Thymus (tissue), 11 donors: ENCODE measurements at regions not wholly inside any gene's neighbourhood (a gene's known extent, or its start where the extent isn't known, plus 50 kb on each side); places are given as distances from the start of the nearest gene placed in this dataset.
A peak's percentile ranks its signal among the peaks of the same experiment; 100 is the strongest.

Experiments
- DNase-seq, 9 donors: peaks; one replicate each; pipeline ENCODE4 v3.0.0-alpha.2; 2013; ENCODE audit warnings: low spot score in 9 of 9, low read depth in 6 of 9, missing footprints in 1 of 9
- H3K27ac ChIP-seq, 2 donors: one replicate each; pipeline ENCODE4 v1.5.1; 2013; ENCODE audit warnings: control low read depth in 1 of 2, low read depth in 1 of 2, low read length in 1 of 2, mild to moderate bottlenecking in 1 of 2, moderate library complexity in 1 of 2
- H3K27me3 ChIP-seq, 2 donors: one replicate each; pipeline ENCODE4 v1.5.1; 2013; ENCODE audit warnings: low read length in 1 of 2; ENCODE audit not compliant: control insufficient read depth in 2 of 2, insufficient read depth in 1 of 2
- H3K36me3 ChIP-seq, 2 donors: one replicate each; pipeline ENCODE4 v1.5.1; 2013; ENCODE audit warnings: low read length in 1 of 2, mild to moderate bottlenecking in 1 of 2, moderate library complexity in 1 of 2; ENCODE audit not compliant: control insufficient read depth in 2 of 2, insufficient read depth in 2 of 2
- H3K4me1 ChIP-seq, 2 donors: one replicate each; pipeline ENCODE4 v1.5.1; 2013; ENCODE audit warnings: low read length in 2 of 2; ENCODE audit not compliant: control insufficient read depth in 2 of 2, insufficient read depth in 2 of 2
- H3K4me3 ChIP-seq, 2 donors: one replicate each; pipeline ENCODE4 v1.5.1; 2013; ENCODE audit warnings: low read length in 2 of 2, control low read depth in 1 of 2, mild to moderate bottlenecking in 1 of 2
- H3K9me3 ChIP-seq, 2 donors: one replicate each; pipeline ENCODE4 v1.5.1; 2013; ENCODE audit warnings: low read length in 1 of 2, mild to moderate bottlenecking in 1 of 2; ENCODE audit not compliant: control insufficient read depth in 2 of 2, insufficient read depth in 1 of 2
- WGBS: extraction: QIAGEN DNeasy Blood & Tissue Kit; methylation state at CpG from one replicate; pipeline ENCODE4 v1.1.7; 2013; 5-methylcytosine and 5-hydroxymethylcytosine counted together
- donor health status: healthy.

DNA sequence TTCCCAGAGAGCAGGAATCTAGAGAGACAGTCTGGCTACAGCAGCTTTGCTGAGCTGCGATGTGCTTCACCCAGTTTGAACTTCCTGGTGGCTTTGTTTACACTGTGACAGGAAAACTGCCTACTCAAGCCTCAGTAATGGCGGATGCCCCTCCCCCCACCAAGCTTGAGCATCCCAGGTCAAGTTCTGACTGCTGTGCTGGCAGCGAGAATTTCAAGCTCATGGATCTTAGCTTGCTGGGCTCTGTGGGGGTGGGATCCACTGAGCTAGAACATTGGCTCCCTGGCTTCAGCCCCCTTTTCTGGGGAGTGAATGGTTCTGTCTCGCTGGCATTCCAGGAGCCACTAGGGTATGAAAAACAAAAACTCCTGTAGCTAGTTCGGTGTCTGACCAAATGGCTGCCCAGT is 91.0 kb upstream of the ESR1 start:
- Histone ChIP-seq H3K27me3 (no peaks in the 10 kb centered on the region), H3K4me1 (peaks cover 0 to 8% of the 10 kb centered on the region in 2 donors), H3K4me3 (no peak overlapping the region), H3K9me3 (no peaks in the 10 kb centered on the region), H3K36me3 (no peaks in the 10 kb centered on the region), H3K27ac (no peak overlapping the region)
- DNase-seq, result peak in 2 of 9 donors; percentile 24 to 40
- 76% methylated on average over 5 of the region's 5 CpGs for WGBS

DNA sequence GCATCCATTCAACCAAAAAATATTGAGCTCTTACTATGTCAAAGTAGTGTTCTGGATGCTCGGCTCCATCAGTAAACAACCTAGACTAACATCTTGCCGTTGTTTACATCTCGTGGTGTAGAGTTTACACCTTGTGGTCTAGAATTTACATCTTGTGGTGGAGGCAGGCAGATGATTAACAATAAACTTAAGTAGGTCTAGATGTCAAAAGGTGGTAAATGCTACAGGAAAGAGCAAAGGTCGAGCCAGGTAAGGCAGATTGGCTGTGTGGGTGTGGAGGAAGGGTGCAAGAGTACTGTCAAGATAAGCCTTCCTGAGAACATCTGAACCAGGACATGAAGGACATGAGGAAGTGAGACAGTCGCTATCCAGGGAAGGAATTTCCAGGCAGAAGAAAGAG is 88.4 kb upstream of the ESR1 start:
- H3K4me1 ChIP-seq, result peaks cover 0 to 8% of the 10 kb centered on the region in 2 donors
- DNase-seq, result no peak
- H3K27me3 ChIP-seq, result no peaks in the 10 kb centered on the region
- no peaks in the 10 kb centered on the region for H3K9me3 ChIP-seq
- 88% methylated on average over 5 of the region's 5 CpGs for WGBS
- no peak overlapping the region for H3K27ac ChIP-seq
- H3K36me3 ChIP-seq, result no peaks in the 10 kb centered on the region
- no peak overlapping the region for H3K4me3 ChIP-seq

DNA sequence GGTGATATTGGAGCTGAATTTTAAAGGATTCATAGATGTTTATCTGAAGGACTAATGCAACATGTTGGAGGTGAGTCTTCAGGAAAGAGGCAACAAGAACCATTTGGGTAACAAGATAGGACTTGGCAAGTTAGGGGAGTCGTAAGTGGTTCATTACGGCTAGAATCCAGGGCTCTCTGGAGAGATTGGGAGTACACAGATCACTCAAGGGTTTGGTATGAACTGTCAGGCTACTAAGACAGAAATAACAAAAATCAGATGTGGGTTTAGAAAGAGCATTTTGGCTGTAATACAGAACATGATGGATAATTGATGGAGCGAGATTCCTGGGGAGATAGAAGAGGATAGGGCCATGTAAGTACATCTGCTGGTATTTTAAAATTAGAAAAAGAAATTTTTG is 86.3 kb upstream of the ESR1 start:
- Histone ChIP-seq H3K27ac (no peak overlapping the region), H3K4me1 (peaks cover 2 to 6% of the 10 kb centered on the region in 2 donors), H3K36me3 (no peaks in the 10 kb centered on the region), H3K27me3 (no peaks in the 10 kb centered on the region), H3K9me3 (no peaks in the 10 kb centered on the region), H3K4me3 (no peak overlapping the region)
- WGBS, result 98% methylated on average over 3 of the region's 3 CpGs
- DNase-seq, result no peak

DNA sequence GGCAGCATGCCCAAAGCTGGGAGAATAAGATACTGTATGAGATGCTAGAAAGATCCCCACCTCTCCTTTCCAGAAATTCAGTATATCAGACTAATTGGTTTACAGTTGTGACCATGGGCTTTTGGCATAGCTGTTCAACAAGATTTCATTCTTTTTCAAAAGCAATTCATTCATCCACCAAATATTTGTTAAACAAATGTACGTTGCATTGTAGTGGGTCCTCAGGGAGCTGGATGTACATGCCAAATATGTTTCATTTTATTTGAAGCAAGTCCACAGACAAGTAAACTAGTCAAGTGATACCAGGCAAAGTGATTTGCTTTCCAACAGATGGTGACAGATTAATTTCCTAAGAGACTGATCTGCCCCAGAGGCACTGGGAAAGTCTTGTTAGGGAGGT is 85.8 kb upstream of the ESR1 start:
- no peak for DNase-seq
- Histone ChIP-seq H3K27ac (no peak overlapping the region), H3K36me3 (no peaks in the 10 kb centered on the region), H3K27me3 (no peaks in the 10 kb centered on the region), H3K4me3 (no peak overlapping the region), H3K4me1 (peaks cover 2 to 4% of the 10 kb centered on the region in 2 donors), H3K9me3 (no peaks in the 10 kb centered on the region)
- 94% methylated on average over 1 of the region's 1 CpG for WGBS

DNA sequence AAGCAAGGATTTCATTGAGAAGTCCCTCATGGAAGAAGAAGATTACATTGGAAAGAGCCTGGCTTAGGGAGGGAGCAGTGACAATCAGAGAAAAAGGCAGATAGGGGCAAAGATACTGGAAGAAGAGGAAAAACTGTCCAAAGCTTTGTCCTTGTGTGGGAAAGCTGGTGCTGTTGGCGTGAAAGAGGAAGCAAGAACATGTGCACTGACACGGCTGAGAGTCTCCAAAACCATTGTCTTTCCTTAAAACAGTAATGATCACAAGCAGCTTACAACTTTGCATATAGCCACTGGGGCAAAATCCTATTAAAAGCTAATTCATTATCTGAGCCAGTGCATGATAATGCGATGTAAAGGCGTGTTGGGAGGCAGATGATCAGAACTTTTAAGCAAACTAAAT is 85.1 kb upstream of the ESR1 start:
- H3K27ac ChIP-seq, result no peak overlapping the region
- H3K36me3 ChIP-seq, result no peaks in the 10 kb centered on the region
- no peaks in the 10 kb centered on the region for H3K9me3 ChIP-seq
- DNase-seq, result no peak
- WGBS, result 74% methylated on average over 4 of the region's 4 CpGs
- H3K4me1 ChIP-seq, result peaks cover 2% of the 10 kb centered on the region in 2 donors
- no peak overlapping the region for H3K4me3 ChIP-seq
- H3K27me3 ChIP-seq, result no peaks in the 10 kb centered on the region

DNA sequence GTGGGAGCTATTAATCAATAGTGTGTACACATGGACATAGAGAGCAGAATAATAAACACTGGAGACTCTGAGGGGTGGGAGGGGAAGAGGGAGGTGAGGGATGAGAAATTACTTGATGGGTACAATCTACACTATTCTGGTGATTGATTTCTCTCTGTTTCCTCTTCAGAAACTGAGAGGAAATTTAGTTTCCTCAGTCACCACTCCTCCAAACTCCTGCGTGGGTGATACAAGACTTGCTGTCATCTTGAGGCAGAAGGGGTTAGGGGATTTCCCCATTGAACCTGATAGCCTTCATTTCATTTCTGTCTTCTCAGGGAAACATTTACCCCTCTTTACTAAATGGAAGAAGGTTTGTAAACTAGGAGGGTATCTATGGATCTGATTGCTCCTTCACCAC is 84.3 kb upstream of the ESR1 start:
- Histone ChIP-seq H3K4me3 (no peak overlapping the region), H3K27ac (no peak overlapping the region), H3K4me1 (peaks cover 2% of the 10 kb centered on the region in 2 donors), H3K9me3 (no peaks in the 10 kb centered on the region), H3K27me3 (no peaks in the 10 kb centered on the region), H3K36me3 (no peaks in the 10 kb centered on the region)
- 39% methylated on average over 1 of the region's 1 CpG for WGBS
- peak in 3 of 9 donors; percentile 1 to 52 (median 11) for DNase-seq

DNA sequence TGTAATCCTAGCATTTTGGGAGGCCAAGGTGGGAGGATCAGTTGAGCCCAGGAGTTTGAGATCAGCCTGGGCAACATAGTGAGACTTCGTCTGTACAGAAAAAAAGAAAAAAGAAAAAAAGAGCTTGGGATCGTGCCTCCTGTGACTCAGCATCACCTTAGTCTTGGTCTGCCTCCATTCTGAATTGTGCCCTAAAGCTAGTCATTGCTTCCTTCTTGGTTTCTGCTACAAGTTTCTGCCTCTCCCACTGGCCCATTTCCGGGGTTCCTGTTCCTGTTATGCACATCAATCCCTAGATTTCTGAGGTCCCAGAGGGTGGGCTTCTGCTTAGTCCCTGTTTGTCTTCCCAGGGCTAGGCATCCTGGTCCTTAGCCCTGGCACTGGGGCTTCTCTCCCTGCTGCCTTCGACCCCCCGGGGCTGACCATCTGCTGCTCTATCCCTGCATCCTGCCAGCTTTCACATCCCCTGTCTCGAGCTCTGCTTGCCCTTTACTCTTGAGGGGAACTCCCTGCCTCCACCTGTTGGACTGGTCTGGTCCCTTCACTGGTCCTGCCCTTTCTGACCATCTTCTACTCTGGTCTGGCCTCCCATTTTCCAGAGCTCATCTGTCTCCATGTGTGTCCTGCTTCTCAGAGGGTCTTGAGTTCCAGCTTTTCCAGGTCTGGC is 77.5 kb upstream of the ESR1 start:
- H3K9me3 ChIP-seq, result peaks cover 0 to 4% of the 10 kb centered on the region in 2 donors
- no peak for DNase-seq
- 96% methylated on average over 6 of the region's 6 CpGs for WGBS

DNA sequence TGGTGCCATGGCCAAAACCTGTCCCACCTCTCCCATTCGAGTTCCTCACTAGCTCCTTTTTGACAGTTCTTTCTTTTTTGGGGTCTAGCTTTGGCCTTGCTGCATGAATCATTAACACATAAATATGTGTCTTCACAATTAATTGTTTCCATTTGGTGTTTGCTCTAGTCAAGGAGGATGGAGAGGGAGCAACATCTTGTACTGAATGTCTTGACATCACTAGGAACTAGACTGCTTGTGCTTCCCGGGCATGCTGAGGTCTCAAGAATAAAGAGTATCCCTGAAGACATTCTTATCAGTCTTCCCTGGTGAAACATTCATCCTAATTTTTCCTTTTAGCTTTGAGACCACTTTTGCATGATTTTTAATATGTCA is 77.0 kb upstream of the ESR1 start:
- 93% methylated on average over 2 of the region's 2 CpGs for WGBS
- H3K27me3 ChIP-seq, result no peaks in the 10 kb centered on the region

More for the DNA sequence above, 77.5 kb upstream of the ESR1 start:
- H3K27me3 ChIP-seq, result no peaks in the 10 kb centered on the region
- peaks cover 2% of the 10 kb centered on the region in 2 donors for H3K4me1 ChIP-seq
- no peak overlapping the region for H3K27ac ChIP-seq
- H3K4me3 ChIP-seq, result no peak overlapping the region
- H3K36me3 ChIP-seq, result no peaks in the 10 kb centered on the region

DNA sequence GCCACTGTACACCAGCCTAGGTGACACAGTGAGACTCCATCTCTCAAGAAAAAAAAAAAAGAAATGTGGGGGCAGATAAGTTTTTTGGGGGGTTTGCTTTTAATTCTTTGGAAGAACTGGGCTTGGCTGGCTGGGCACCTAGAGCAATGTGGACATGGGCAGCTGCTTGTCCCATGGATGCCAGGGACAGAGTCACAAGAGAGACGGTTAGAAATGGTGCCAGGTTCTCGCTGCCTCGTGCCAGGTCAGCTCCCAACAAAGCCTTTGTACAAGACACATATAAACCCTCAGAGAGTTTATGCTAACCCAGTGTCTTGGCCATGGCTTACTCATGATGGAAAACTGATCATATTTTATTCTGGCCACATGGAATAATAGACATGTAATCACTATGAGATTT is 76.2 kb upstream of the ESR1 start:
- Histone ChIP-seq H3K27ac (no peak overlapping the region), H3K4me1 (peaks cover 0 to 1% of the 10 kb centered on the region in 2 donors), H3K4me3 (no peak overlapping the region), H3K27me3 (no peaks in the 10 kb centered on the region), H3K9me3 (peaks cover 0 to 4% of the 10 kb centered on the region in 2 donors), H3K36me3 (no peaks in the 10 kb centered on the region)
- no peak for DNase-seq
- WGBS, result 63% methylated on average over 3 of the region's 3 CpGs

More for the DNA sequence above, 77.0 kb upstream of the ESR1 start:
- peaks cover 2% of the 10 kb centered on the region in 2 donors for H3K4me1 ChIP-seq
- H3K9me3 ChIP-seq, result peaks cover 0 to 4% of the 10 kb centered on the region in 2 donors
- H3K4me3 ChIP-seq, result no peak overlapping the region
- H3K36me3 ChIP-seq, result no peaks in the 10 kb centered on the region
- no peak overlapping the region for H3K27ac ChIP-seq
- DNase-seq, result no peak
